HG03066 (cell line): ENCODE measurements at regions not wholly inside any gene's neighbourhood (a gene's known extent, or its start where the extent isn't known, plus 50 kb on each side); places are given as distances from the start of the nearest gene placed in this dataset.
"Not testable (repeated sequence)": the region's sequence is repeated elsewhere in the genome, so short reads cannot be mapped to it uniquely, and the experiment has no call there.

ENCODE experiments used
- ATAC-seq: cut with Tn5 transposase; IDR thresholded peaks from one replicate; pipeline ENCODE4 v1.9.1; 2021; ENCODE audit warnings: low read depth; ENCODE audit not compliant: unreplicated experiment

GRCh38 chr6:84635081-84635761, 129.2 kb downstream of the TBX18 start:
- no peak for ATAC-seq

- ATAC-seq = no peak
Measured at GRCh38 chr6:84633771-84634170, 130.6 kb downstream of the TBX18 start.

- not testable (repeated sequence) for ATAC-seq
Measured at GRCh38 chr6:84626527-84626926, 137.9 kb downstream of the TBX18 start.

- no peak for ATAC-seq
Measured at GRCh38 chr6:84625506-84625905, 138.9 kb downstream of the TBX18 start.

- ATAC-seq = no peak
Measured at GRCh38 chr6:84623956-84624680, 140.3 kb downstream of the TBX18 start.

GRCh38 chr6:84618836-84619235, 145.6 kb downstream of the TBX18 start:
- no peak for ATAC-seq

- no peak for ATAC-seq
Measured at GRCh38 chr6:84618046-84618752, 146.2 kb downstream of the TBX18 start.

- no peak for ATAC-seq
Measured at GRCh38 chr6:84615987-84616386, 148.4 kb downstream of the TBX18 start.

- no peak for ATAC-seq
Measured at GRCh38 chr6:84615113-84615850, 149.1 kb downstream of the TBX18 start.

GRCh38 chr6:84606860-84607259, 157.5 kb downstream of the TBX18 start:
- ATAC-seq = no peak

- ATAC-seq = no peak
Measured at GRCh38 chr6:84605298-84605697, 159.1 kb downstream of the TBX18 start.

GRCh38 chr6:84601366-84601765, 163.0 kb downstream of the TBX18 start:
- no peak for ATAC-seq

- ATAC-seq = no peak
Measured at GRCh38 chr6:84599991-84600390, 164.4 kb downstream of the TBX18 start.

- ATAC-seq = no peak
Measured at GRCh38 chr6:84597238-84597875, 167.0 kb downstream of the TBX18 start.

- ATAC-seq = no peak
Measured at GRCh38 chr6:84596488-84596887, 167.9 kb downstream of the TBX18 start.

GRCh38 chr6:84588697-84589080, 175.7 kb downstream of the TBX18 start:
- ATAC-seq = no peak

- ATAC-seq = not testable (repeated sequence)
Measured at GRCh38 chr6:84587994-84588696, 176.3 kb downstream of the TBX18 start.

GRCh38 chr6:84587202-84587940, 177.0 kb downstream of the TBX18 start:
- ATAC-seq = not testable (repeated sequence)

- ATAC-seq = no peak
Measured at GRCh38 chr6:84583784-84584183, 180.6 kb downstream of the TBX18 start.
